SK-N-SH (cell line): ENCODE measurements at regions not wholly inside any gene's neighbourhood (a gene's known extent, or its start where the extent isn't known, plus 50 kb on each side); places are given as distances from the start of the nearest gene placed in this dataset.

Source experiments
- NRF1 ChIP-seq: IDR thresholded peaks from 2 replicates; pipeline ENCODE4 v1.6.1; 2012; ENCODE audit warnings: low read depth, mild to moderate bottlenecking, low read length
- RFX5 ChIP-seq: IDR thresholded peaks from 2 replicates; pipeline ENCODE4 v1.6.1; 2012; ENCODE audit warnings: mild to moderate bottlenecking, improper control_type of control experiment, low read length
- SIN3A ChIP-seq: IDR thresholded peaks from 2 replicates; pipeline ENCODE4 v1.6.1; 2012; ENCODE audit warnings: low read depth, mild to moderate bottlenecking, low read length, moderate library complexity, borderline replicate concordance

- TF ChIP-seq SIN3A (no peak), RFX5 (no peak), NRF1 (no peak)
Observed at GRCh38 chr22:22773427-22773826, 114.2 kb upstream of the IGLL5 start.
